ENCODE measurements at regions not wholly inside any gene's neighbourhood (a gene's known extent, or its start where the extent isn't known, plus 50 kb on each side); places are given as distances from the start of the nearest gene placed in this dataset.

DNA sequence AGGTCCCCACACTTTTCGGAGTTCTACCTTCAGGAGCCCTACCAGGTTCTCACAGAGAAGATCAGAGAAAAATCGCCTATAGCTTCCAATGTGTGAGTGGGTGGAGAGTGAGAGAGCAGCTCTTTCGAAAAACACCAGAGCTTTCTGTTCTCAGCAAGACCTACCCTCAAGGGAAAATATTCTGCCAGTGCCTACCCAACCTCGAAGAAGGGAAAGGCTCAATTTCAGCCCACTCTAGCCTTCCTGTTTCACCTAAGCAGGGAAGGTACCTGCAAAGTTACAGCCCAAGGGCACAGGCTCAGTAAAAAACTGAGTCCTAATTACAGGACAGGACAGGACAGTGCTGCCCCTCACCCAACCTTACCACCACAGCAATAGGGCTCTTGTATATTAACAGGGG lies 104.0 kb upstream of the WDR17 start:
- no peak overlapping the region for H3K4me3 ChIP-seq (ENCODE audit: low read depth in 1 of 3, low read length in 3 of 3)
- no peaks in the 10 kb centered on the region for H3K9me3 ChIP-seq (ENCODE audit: control insufficient read depth in 4 of 4, low read length in 3 of 4)
- no peak for DNase-seq (ENCODE audit: low spot score)
- H3K4me1 ChIP-seq (ENCODE audit: control insufficient read depth in 4 of 4, insufficient read depth in 4 of 4, low read length in 3 of 4) = no peaks in the 10 kb centered on the region
- no peaks in the 10 kb centered on the region for H3K36me3 ChIP-seq (ENCODE audit: control insufficient read depth in 4 of 4, insufficient read depth in 3 of 4, low read depth in 1 of 4, low read length in 3 of 4)
- TF ChIP-seq HNF4G (IDR thresholded peaks at IDR 0.05) (no peak), FOXA2 (IDR thresholded peaks at IDR 0.05) (no peak), RXRA (IDR thresholded peaks at IDR 0.05) (no peak)
- TF ChIP-seq, protein P1, sequence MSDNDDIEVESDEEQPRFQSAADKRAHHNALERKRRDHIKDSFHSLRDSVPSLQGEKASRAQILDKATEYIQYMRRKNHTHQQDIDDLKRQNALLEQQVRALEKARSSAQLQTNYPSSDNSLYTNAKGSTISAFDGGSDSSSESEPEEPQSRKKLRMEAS (IDR thresholded peaks at IDR 0.05) = no peak
- 62% methylated on average over 4 of the region's 4 CpGs for WGBS
- H3K27me3 ChIP-seq (ENCODE audit: control insufficient read depth in 4 of 4, insufficient read depth in 4 of 4, low read length in 3 of 4) = peaks cover 0 to 2% (median 0%) of the 10 kb centered on the region in 4 donors
- H3K9ac ChIP-seq (ENCODE audit: low read depth in 1 of 2, low read length in 2 of 2) = no peak overlapping the region
- H3K27ac ChIP-seq (ENCODE audit: low read depth in 1 of 2, low read length in 2 of 2) = no peak overlapping the region

DNA sequence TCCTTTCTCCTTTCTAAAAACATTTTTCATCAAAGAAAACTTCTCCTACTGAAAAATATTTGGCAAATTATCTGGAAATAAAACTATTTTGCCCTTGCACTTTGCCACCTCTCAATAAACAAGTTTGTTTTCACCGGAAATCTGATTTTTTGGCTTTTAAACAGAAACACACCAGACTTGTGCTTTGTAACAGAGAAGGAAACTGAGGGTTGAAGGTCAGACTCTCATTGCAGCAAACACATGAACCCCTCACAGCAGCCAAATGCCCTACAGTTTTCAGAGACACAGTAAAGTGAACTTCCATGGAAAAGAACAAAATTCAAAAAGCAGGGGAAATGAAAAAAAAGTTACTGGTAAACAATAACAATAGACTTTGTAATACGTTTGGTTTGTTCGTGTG lies 95.6 kb upstream of the WDR17 start:
- no peak overlapping the region for H3K9ac ChIP-seq (ENCODE audit: low read depth in 1 of 2, low read length in 2 of 2)
- WGBS = 39% methylated on average over 3 of the region's 3 CpGs
- no peak overlapping the region for H3K27ac ChIP-seq (ENCODE audit: low read depth in 1 of 2, low read length in 2 of 2)
- TF ChIP-seq JUND (IDR thresholded peaks at IDR 0.05) (no peak), HNF4G (IDR thresholded peaks at IDR 0.05) (no peak), NR2F2 (IDR thresholded peaks at IDR 0.05) (peak; percentile 97)
- TF ChIP-seq, protein P1 (IDR thresholded peaks at IDR 0.05) = no peak
- TF ChIP-seq, protein P2, sequence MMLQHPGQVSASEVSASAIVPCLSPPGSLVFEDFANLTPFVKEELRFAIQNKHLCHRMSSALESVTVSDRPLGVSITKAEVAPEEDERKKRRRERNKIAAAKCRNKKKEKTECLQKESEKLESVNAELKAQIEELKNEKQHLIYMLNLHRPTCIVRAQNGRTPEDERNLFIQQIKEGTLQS (IDR thresholded peaks at IDR 0.05) = no peak
- no peaks in the 10 kb centered on the region for H3K36me3 ChIP-seq (ENCODE audit: control insufficient read depth in 4 of 4, insufficient read depth in 3 of 4, low read depth in 1 of 4, low read length in 3 of 4)
- no peaks in the 10 kb centered on the region for H3K4me1 ChIP-seq (ENCODE audit: control insufficient read depth in 4 of 4, insufficient read depth in 4 of 4, low read length in 3 of 4)
- peaks cover 0 to 5% (median 0%) of the 10 kb centered on the region in 4 donors for H3K27me3 ChIP-seq (ENCODE audit: control insufficient read depth in 4 of 4, insufficient read depth in 4 of 4, low read length in 3 of 4)
- H3K9me3 ChIP-seq (ENCODE audit: control insufficient read depth in 4 of 4, low read length in 3 of 4) = peaks cover 0 to 4% (median 0%) of the 10 kb centered on the region in 4 donors
- H3K4me3 ChIP-seq (ENCODE audit: low read depth in 1 of 3, low read length in 3 of 3) = no peak overlapping the region
- no peak for DNase-seq (ENCODE audit: low spot score)

DNA sequence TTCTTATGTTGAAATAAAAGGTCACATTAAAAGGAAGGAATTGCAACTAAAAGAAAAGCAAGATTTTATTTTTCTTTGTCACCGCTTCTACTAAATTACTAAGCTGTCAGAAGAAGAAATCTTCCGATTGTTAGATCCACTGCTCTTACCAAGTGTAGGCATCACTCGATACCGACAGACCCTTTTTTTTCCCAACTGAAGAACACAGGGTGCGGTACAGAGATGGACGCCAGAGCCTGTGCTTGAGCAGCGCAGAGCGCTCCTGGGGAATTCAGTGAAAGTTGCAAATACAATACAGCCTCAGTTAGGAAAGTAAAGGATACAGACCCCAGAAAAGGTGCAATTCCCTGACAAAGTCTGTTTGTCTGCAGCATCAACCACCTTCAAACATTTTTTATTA lies 94.9 kb upstream of the WDR17 start:
- H3K4me3 ChIP-seq (ENCODE audit: low read depth in 1 of 3, low read length in 3 of 3) = no peak overlapping the region
- H3K9ac ChIP-seq (ENCODE audit: low read depth in 1 of 2, low read length in 2 of 2) = no peak overlapping the region
- 47% methylated on average over 8 of the region's 8 CpGs for WGBS
- TF ChIP-seq EGR1 (IDR thresholded peaks at IDR 0.05; ENCODE audit: low read depth in 2 of 2) (no peak), TAF1 (conservative IDR thresholded peaks at IDR 0.05) (no peak), YY1 (IDR thresholded peaks at IDR 0.05) (no peak), FOXA2 (IDR thresholded peaks at IDR 0.05) (no peak)
- no peak overlapping the region for H3K27ac ChIP-seq (ENCODE audit: low read depth in 1 of 2, low read length in 2 of 2)
- H3K27me3 ChIP-seq (ENCODE audit: control insufficient read depth in 4 of 4, insufficient read depth in 4 of 4, low read length in 3 of 4) = peaks cover 0 to 5% (median 0%) of the 10 kb centered on the region in 4 donors
- DNase-seq (ENCODE audit: low spot score) = no peak
- no peaks in the 10 kb centered on the region for H3K4me1 ChIP-seq (ENCODE audit: control insufficient read depth in 4 of 4, insufficient read depth in 4 of 4, low read length in 3 of 4)
- no peaks in the 10 kb centered on the region for H3K36me3 ChIP-seq (ENCODE audit: control insufficient read depth in 4 of 4, insufficient read depth in 3 of 4, low read depth in 1 of 4, low read length in 3 of 4)
- peaks cover 0 to 4% (median 0%) of the 10 kb centered on the region in 4 donors for H3K9me3 ChIP-seq (ENCODE audit: control insufficient read depth in 4 of 4, low read length in 3 of 4)

DNA sequence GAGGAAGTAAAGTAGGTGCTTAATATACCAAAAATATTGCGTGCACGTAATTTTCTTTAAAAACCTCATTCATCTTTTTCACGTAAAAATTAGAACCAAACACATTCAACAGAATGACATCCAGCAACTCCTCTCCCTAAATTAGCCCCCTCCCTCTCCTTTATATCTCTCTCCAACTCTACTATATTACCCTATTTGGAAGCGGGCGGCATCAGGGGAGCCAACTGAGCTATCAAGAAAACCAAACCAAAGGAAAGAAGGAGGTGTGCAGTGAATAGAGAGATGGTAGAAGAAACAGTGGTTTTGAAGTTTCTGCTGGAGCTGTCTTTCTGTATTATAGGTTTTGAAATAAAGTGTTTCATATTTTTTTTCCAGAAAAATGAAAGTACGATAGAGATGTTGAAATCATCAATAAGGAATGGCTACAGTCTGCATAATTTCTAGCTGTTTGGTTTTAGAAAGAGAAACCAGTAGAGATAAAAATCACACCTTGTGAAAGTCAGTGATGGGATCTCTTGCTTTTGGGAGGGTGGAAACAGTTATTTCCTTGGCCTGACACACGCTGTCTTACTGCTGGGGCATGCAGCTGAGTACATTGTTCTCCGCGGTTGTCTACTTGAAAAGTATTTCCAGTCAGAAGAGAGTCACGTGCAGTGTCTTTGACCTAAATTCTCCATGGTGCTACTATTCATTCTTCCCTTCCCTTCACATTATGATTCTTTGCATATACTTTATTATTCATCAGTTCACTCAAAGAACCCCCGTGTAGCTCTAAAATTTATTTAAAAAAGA lies 94.1 kb upstream of the WDR17 start:
- peaks cover 0 to 6% (median 0%) of the 10 kb centered on the region in 4 donors for H3K27me3 ChIP-seq (ENCODE audit: control insufficient read depth in 4 of 4, insufficient read depth in 4 of 4, low read length in 3 of 4)
- DNase-seq (ENCODE audit: low spot score) = no peak
- 54% methylated on average over 11 of the region's 11 CpGs for WGBS
- no peaks in the 10 kb centered on the region for H3K4me1 ChIP-seq (ENCODE audit: control insufficient read depth in 4 of 4, insufficient read depth in 4 of 4, low read length in 3 of 4)
- no peak for TF ChIP-seq RXRA (IDR thresholded peaks at IDR 0.05)
- no peak for TF ChIP-seq RAD21 (IDR thresholded peaks at IDR 0.05)
- no peak for TF ChIP-seq HNF4A (conservative IDR thresholded peaks at IDR 0.05)
- TF ChIP-seq TAF1 (conservative IDR thresholded peaks at IDR 0.05) = no peak
- TF ChIP-seq SP1 (IDR thresholded peaks at IDR 0.05) = no peak
- TF ChIP-seq, protein P3, sequence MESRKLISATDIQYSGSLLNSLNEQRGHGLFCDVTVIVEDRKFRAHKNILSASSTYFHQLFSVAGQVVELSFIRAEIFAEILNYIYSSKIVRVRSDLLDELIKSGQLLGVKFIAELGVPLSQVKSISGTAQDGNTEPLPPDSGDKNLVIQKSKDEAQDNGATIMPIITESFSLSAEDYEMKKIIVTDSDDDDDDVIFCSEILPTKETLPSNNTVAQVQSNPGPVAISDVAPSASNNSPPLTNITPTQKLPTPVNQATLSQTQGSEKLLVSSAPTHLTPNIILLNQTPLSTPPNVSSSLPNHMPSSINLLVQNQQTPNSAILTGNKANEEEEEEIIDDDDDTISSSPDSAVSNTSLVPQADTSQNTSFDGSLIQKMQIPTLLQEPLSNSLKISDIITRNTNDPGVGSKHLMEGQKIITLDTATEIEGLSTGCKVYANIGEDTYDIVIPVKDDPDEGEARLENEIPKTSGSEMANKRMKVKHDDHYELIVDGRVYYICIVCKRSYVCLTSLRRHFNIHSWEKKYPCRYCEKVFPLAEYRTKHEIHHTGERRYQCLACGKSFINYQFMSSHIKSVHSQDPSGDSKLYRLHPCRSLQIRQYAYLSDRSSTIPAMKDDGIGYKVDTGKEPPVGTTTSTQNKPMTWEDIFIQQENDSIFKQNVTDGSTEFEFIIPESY (IDR thresholded peaks at IDR 0.05) = no peak
- TF ChIP-seq HNF4G (IDR thresholded peaks at IDR 0.05) = no peak
- TF ChIP-seq, protein P4, sequence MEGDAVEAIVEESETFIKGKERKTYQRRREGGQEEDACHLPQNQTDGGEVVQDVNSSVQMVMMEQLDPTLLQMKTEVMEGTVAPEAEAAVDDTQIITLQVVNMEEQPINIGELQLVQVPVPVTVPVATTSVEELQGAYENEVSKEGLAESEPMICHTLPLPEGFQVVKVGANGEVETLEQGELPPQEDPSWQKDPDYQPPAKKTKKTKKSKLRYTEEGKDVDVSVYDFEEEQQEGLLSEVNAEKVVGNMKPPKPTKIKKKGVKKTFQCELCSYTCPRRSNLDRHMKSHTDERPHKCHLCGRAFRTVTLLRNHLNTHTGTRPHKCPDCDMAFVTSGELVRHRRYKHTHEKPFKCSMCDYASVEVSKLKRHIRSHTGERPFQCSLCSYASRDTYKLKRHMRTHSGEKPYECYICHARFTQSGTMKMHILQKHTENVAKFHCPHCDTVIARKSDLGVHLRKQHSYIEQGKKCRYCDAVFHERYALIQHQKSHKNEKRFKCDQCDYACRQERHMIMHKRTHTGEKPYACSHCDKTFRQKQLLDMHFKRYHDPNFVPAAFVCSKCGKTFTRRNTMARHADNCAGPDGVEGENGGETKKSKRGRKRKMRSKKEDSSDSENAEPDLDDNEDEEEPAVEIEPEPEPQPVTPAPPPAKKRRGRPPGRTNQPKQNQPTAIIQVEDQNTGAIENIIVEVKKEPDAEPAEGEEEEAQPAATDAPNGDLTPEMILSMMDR (IDR thresholded peaks at IDR 0.05; ENCODE audit: low read depth, low read length, missing input control) = no peak
- TF ChIP-seq, protein P2 (IDR thresholded peaks at IDR 0.05) = no peak
- peaks cover 0 to 4% (median 0%) of the 10 kb centered on the region in 4 donors for H3K9me3 ChIP-seq (ENCODE audit: control insufficient read depth in 4 of 4, low read length in 3 of 4)
- no peaks in the 10 kb centered on the region for H3K36me3 ChIP-seq (ENCODE audit: control insufficient read depth in 4 of 4, insufficient read depth in 3 of 4, low read depth in 1 of 4, low read length in 3 of 4)
- H3K4me3 ChIP-seq (ENCODE audit: low read depth in 1 of 3, low read length in 3 of 3) = no peak overlapping the region
- no peak overlapping the region for H3K27ac ChIP-seq (ENCODE audit: low read depth in 1 of 2, low read length in 2 of 2)
- H3K9ac ChIP-seq (ENCODE audit: low read depth in 1 of 2, low read length in 2 of 2) = no peak overlapping the region
